Hepatic stellate cell (primary cell): ENCODE measurements at regions not wholly inside any gene's neighbourhood (a gene's known extent, or its start where the extent isn't known, plus 50 kb on each side); places are given as distances from the start of the nearest gene placed in this dataset.
A peak's percentile ranks its signal among the peaks of the same experiment; 100 is the strongest.

Experiments used
- DNase-seq: peaks from one replicate; pipeline ENCODE4 v3.0.0; 2011; ENCODE audit warnings: low spot score

- no peak for DNase-seq
These were observed 159.1 kb downstream of the LURAP1L start for GRCh38 chr9:12933957-12934356.

- no peak for DNase-seq
These were observed 159.9 kb downstream of the LURAP1L start for GRCh38 chr9:12934545-12935272.

GRCh38 chr9:12935714-12936113 is 160.9 kb downstream of the LURAP1L start:
- DNase-seq: no peak

- no peak for DNase-seq
These were observed 179.6 kb downstream of the LURAP1L start for GRCh38 chr9:12954441-12954840.

- no peak for DNase-seq
These were observed 180.8 kb downstream of the LURAP1L start for GRCh38 chr9:12955510-12956163.

GRCh38 chr9:12956261-12956660 is 181.4 kb downstream of the LURAP1L start:
- DNase-seq: no peak

- no peak for DNase-seq
These were observed 182.0 kb downstream of the LURAP1L start for GRCh38 chr9:12956805-12957204.

- DNase-seq: no peak
These were observed 183.5 kb downstream of the LURAP1L start for GRCh38 chr9:12958279-12958678.

- no peak for DNase-seq
These were observed 183.9 kb downstream of the LURAP1L start for GRCh38 chr9:12958708-12959107.

- DNase-seq: no peak
These were observed 186.5 kb downstream of the LURAP1L start for GRCh38 chr9:12961276-12961809.

GRCh38 chr9:12963537-12963936 is 188.7 kb downstream of the LURAP1L start:
- DNase-seq: no peak

- DNase-seq: peak; percentile 3
These were observed 189.5 kb downstream of the LURAP1L start for GRCh38 chr9:12964271-12964670.

GRCh38 chr9:12965303-12965702 is 190.5 kb downstream of the LURAP1L start:
- DNase-seq: no peak

GRCh38 chr9:12968093-12968492 is 193.3 kb downstream of the LURAP1L start:
- DNase-seq: peak; percentile 2

- no peak for DNase-seq
These were observed 198.1 kb downstream of the LURAP1L start for GRCh38 chr9:12972608-12973589.

- DNase-seq: no peak
These were observed 198.9 kb downstream of the LURAP1L start for GRCh38 chr9:12973710-12974109.

- DNase-seq: no peak
These were observed 199.9 kb downstream of the LURAP1L start for GRCh38 chr9:12974671-12975070.

GRCh38 chr9:12975496-12975895 is 200.7 kb downstream of the LURAP1L start:
- DNase-seq: no peak

- DNase-seq: no peak
These were observed 205.4 kb downstream of the LURAP1L start for GRCh38 chr9:12980085-12980851.

GRCh38 chr9:12988258-12988657 is 213.4 kb downstream of the LURAP1L start:
- no peak for DNase-seq

GRCh38 chr9:12989669-12990068 is 214.8 kb downstream of the LURAP1L start:
- no peak for DNase-seq

GRCh38 chr9:12993466-12993865 is 218.6 kb downstream of the LURAP1L start:
- no peak for DNase-seq
